Uterus (tissue), 2 donors: ENCODE measurements at regions not wholly inside any gene's neighbourhood (a gene's known extent, or its start where the extent isn't known, plus 50 kb on each side); places are given as distances from the start of the nearest gene placed in this dataset.

Experiments used
- POLR2A ChIP-seq, 2 donors: fragments of 450-650 bp; IDR thresholded peaks; one replicate each; pipeline ENCODE4 v1.6.1; 2016; ENCODE audit warnings: antibody characterized with exemption in 2 of 2, mild to moderate bottlenecking in 1 of 2, moderate library complexity in 1 of 2
- TF ChIP-seq, protein P1 (sequence below), 4 experiments: fragments of 200-600 bp in 2 of 4; fragments of 450-650 bp in 2 of 4; sonication (generic) in 2 of 4; IDR thresholded peaks; one replicate each; pipeline ENCODE4 v1.5.1; 2016 to 2019; ENCODE audit warnings: antibody characterized with exemption in 4 of 4, mild to moderate bottlenecking in 2 of 4, moderate library complexity in 1 of 4

DNA sequence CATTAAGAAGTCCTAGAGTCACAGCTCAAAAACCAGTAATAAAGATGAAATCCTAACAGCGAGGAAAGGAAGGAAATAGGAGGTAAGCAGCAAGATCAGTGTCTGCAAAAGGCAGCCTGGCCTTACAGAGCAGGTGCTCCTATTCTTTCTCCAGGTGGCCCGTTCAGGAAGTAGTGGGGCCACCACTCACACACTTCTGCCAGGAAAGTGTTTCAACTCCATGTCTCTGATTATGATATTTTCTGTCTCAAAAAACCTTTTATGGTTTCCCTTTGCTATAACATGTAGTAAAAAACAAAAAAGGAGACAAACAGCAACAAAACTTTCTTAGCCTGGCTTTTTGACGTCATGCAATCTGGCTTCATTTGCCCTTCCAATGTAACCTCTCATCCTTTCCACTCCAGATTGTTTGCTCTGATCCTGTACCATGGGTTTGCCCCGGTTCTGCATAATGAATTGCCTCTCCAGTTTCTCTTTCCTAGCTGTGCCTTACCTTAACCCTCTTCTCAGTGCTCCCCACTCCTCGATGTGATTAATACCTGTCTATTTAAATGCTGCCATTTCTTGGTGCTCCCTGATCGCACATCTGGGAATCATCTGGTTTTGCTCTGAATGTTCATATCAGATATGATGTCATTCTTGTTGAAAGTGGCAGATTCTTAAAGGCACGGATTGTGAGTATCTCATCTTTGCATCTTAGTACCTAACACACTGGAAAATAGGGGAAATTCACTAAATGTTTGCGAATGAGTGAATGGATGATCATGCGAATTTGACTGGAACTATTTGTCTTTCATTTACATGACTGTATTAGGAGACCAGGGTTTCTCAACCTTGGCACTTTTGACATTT is 50.6 kb upstream of the PTPRM start:
- TF ChIP-seq, protein P1, sequence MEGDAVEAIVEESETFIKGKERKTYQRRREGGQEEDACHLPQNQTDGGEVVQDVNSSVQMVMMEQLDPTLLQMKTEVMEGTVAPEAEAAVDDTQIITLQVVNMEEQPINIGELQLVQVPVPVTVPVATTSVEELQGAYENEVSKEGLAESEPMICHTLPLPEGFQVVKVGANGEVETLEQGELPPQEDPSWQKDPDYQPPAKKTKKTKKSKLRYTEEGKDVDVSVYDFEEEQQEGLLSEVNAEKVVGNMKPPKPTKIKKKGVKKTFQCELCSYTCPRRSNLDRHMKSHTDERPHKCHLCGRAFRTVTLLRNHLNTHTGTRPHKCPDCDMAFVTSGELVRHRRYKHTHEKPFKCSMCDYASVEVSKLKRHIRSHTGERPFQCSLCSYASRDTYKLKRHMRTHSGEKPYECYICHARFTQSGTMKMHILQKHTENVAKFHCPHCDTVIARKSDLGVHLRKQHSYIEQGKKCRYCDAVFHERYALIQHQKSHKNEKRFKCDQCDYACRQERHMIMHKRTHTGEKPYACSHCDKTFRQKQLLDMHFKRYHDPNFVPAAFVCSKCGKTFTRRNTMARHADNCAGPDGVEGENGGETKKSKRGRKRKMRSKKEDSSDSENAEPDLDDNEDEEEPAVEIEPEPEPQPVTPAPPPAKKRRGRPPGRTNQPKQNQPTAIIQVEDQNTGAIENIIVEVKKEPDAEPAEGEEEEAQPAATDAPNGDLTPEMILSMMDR (IDR thresholded peaks at IDR 0.05): no peak
- TF ChIP-seq POLR2A (IDR thresholded peaks at IDR 0.05): no peak
